ENCODE measurements at regions not wholly inside any gene's neighbourhood (a gene's known extent, or its start where the extent isn't known, plus 50 kb on each side); places are given as distances from the start of the nearest gene placed in this dataset.

GRCh38 chr6:133697666-133698065, 191.2 kb upstream of the TCF21 start:
- no peak for DNase-seq

GRCh38 chr6:133698272-133698671, 190.6 kb upstream of the TCF21 start:
- DNase-seq, result no peak

- DNase-seq, result no peak
Measured at GRCh38 chr6:133699741-133700385, 189.1 kb upstream of the TCF21 start.

- DNase-seq, result no peak
Measured at GRCh38 chr6:133701633-133702331, 187.1 kb upstream of the TCF21 start.

DNA sequence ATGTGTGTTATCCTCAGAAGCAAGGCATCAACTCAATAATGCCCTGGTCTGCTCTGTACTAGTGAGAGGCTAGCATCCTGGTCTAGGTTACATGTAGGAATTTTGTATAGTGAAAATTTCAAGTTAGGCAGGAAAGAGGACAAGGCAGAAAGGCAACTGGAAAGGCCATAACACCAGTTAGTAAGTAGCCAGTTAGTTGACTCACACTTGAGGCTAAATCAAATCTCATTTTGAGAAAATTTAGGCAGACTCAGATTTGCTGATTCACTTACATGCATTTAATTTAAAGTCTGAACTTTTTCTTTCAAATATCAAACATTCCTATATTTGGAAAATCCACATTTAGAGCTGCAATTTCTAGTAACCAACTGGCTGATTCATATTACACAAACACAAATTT, 184.5 kb upstream of the TCF21 start:
- no peak for DNase-seq

GRCh38 chr6:133705066-133705465, 183.8 kb upstream of the TCF21 start:
- DNase-seq, result no peak

DNA sequence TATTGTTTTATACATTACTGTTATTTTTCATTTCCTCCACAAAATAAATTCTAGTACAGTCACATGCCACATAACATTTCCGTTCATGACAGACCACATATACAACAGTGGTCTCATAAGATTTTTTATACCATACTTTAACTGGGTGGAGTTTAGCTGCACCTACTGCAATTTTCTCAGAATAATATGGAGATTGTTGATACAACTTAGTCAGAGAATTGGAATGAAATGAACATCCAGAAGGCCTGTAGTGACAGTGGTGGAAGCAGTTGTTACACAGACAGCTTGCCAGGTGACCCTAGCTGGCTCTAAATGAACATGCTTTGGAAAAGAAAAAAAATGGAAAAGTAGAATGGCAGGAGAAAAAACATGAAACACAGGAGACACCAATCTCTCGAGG, 183.2 kb upstream of the TCF21 start:
- no peak for DNase-seq

- no peak for DNase-seq
Measured at GRCh38 chr6:133707456-133707855, 181.5 kb upstream of the TCF21 start.

DNA sequence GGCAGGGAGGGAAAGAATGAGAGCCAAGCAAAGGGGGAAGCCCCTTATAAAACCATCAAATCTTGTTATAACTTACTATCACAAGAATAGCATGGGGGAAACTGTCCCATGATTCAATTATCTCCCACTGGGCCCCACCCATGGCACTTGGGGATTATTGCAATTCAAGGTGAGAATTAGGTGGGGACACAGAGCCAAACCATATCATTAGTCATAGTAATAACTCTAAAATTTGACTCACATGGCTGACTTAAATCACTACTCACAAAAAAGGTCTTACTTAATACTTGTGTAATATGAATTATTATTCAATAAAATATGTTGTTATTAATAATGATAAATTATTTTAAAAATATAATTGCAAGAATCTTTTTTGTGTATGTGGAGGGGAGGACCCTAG, 178.1 kb upstream of the TCF21 start:
- peak in 1 of 2 donors; percentile 17 for DNase-seq

DNA sequence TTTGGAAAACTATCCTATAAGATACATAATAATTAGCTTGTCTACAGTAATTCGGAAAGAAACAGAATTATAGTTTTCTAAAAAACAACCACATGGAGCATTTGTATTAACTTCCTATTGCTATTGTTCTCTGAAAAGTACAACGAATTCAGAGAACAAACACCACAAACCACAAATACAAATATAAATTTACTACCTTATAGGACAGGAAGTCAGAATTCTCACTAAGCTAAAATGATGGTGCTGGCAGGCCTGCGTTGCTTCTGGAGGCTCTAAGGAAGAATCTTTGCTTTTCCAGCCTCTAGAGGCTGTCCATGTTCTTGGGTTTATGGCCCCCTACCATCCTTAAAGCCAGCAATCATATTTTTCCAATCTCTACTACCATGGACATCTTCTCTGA, 173.6 kb upstream of the TCF21 start:
- DNase-seq, result no peak

DNA sequence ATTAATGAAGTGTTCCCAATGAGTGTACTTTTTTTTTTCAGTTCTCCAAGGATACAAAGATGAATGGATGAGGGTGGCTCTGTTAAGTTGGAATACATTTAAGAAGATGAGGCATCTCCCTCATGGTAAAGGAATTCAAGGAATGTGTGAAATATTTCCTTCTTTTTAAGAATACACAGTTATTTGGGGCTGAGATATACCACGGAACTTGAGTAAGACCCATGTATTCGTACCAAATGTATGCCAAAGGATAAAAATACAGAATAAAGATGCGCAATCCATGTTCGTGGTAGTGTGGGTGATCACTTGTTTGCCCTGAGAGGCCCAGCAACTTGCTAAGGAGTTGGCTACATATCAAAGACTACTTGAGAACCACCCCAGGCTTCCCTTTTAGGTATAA, 164.2 kb upstream of the TCF21 start:
- DNase-seq, result no peak

GRCh38 chr6:133726188-133726587, 162.7 kb upstream of the TCF21 start:
- DNase-seq, result no peak

DNA sequence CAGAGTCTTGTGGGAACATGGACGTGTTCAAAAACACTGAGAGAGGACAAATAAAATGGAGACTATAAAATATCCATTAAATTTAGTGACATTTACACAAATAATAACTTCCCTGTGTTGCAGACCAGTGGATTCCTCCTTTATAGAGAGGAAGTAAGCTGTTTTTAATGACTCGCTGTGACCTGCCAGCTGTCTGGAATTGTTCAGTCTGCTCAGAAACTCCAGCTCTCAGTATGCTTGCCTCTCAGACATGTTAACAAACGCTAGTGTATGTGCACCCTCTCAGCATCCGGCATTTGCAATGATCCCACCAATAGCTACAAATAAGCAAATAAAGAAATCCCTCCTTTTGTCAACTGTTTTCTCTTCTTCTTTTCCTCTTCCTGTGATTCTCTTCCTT, 158.0 kb upstream of the TCF21 start:
- DNase-seq, result no peak

GRCh38 chr6:133740218-133740617, 148.7 kb upstream of the TCF21 start:
- DNase-seq, result no peak

DNA sequence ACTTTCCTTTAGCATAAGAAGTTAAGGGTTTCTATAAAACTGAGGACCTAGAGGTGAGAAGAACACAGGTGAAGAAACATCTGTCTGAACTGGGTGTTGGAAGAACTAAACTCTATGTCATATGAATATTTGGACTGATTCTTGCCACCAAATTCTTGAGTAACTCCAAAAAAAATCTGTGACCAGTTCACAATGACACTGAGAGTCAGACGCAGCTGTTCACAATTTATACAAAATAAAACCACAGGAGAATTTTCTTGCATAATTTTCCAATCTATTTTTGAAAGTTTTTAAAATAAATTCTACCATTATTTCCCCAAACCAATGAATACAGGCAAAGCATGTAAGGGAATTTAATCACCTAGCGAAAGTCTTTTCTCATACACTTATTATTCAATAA, 148.1 kb upstream of the TCF21 start:
- no peak for DNase-seq

DNA sequence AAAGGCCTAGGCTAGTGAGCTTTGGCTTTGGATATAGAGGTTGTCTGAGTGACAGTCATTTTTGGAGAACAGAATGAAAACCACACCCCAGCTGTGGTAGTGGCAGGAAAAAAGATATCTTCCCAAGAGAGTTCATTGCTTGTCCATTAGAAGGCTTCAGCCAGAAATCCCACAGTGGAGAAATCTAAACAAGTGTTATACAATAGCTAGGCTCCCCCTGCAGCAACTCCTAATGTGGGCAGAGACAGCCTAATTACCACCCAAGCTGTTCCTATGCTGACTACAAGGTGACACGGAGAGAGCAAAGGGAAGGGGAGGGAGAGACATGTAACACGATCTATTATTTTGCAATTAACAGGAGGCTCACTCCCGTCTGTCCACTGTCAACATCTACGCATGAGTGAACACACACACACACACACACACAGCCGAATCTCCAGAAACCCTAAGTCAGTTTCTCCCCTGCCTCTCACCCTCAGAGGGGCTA, 147.5 kb upstream of the TCF21 start:
- no peak for DNase-seq

GRCh38 chr6:133743621-133744020, 145.3 kb upstream of the TCF21 start:
- DNase-seq, result no peak

DNA sequence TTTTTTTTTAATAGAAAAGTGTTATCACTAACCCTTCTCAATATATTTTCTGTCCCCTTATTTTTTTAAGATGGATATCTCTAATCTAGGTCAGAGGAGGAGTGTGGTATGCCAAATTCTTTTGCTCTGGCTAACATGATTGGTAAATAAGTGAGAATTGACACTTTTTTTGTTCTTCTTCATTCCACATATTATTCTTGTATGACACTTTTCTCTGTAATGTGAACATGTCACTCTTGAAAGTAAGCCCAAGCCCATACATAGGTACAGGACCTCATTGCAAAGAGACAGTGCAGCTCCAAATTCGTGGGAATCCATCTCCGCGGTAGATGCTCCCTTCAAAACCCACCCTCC, 142.5 kb upstream of the TCF21 start:
- no peak for DNase-seq

DNA sequence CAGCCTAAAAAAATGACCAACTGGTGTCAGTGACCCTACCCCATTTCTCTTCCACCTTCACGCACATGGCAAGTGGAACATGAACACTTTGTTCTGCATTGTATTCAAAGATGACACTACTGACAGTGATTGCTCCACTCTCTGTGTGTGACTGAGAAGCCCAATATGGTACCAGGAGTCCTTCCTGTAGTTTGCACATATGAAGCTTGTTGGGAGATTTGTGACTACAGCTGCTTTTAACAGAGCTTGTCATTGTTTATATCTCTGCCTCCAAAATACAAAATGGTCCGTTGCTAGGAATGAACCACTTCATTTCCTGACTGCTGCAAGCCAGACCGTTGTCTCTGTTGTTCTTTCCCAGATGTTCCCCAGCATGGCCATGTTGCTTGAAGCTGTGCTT, 140.3 kb upstream of the TCF21 start:
- DNase-seq, result no peak

DNA sequence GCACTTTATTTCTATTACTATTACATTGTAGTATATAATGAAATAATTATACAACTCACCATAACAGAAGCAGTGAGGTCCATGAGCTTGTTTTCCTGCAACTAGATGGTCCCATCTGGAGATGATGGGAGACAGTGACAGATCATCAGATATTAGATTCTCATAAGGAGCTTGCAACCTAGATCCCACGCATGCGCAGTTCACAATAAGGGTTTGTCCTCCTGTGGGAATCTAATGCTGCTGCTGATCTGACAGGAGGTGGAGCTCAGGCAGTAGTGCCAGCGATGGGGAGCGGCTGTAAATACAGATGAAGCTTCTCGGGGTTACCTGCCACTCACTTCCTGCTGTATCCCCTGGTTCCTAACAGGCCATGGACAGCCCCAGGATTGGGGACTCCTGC, 139.5 kb upstream of the TCF21 start:
- DNase-seq, result no peak

DNA sequence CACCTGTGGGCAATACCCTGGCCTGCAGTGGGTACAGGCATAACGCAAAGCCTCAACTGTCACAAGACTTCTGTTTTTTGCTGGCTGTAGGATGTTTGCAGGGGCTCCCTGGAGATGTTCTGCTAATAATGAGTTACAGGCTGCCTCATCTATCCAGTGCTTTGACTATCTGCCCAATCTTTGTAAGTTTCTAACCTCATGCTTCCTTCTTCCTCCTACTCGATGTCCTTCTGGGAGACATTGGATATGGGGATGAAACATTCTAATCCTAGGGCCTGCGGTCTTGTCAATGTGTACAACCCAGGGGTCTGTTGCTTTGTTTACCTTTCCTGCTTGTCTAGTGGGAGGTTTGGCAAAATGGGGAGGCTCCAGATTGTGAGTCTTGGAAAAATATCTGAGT, 136.8 kb upstream of the TCF21 start:
- DNase-seq, result no peak

DNA sequence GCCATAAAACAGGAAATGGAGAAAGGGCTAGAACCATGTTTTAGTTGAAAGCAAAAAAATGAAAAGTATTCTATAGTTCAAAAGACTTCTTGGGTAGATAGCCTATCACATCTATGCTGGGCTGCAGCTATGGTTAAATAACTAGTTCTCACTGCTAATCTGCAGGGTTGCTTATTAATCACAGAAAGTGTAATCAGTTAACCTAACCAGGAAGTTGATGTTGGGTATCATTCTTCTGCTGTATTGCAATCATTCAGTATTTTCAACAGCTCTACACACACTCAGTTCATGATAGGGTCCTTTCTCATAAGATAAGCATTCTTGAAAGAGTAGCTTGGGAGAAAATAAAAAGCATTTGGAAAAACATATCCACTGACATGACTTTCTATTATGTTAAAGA, 135.2 kb upstream of the TCF21 start:
- DNase-seq, result no peak

DNA sequence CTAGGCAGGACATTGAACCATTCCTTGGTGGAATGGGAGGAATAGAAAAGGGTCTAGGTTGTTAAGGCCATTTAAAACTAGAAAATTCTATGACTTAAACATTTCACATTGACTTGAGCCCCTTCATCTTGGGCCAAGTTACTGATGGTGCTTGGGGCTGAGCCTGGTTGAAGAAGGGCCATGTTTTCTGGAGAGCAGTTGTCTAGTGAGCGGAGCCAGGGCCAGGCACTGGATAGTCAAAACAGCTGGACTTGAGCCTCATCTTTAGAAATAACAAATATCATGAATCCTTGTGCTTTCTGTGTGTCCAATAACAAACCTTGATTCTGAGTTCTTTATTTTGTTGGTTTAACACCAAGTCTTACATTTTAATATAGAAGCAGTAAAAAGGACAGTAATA, 134.6 kb upstream of the TCF21 start:
- DNase-seq, result no peak

DNA sequence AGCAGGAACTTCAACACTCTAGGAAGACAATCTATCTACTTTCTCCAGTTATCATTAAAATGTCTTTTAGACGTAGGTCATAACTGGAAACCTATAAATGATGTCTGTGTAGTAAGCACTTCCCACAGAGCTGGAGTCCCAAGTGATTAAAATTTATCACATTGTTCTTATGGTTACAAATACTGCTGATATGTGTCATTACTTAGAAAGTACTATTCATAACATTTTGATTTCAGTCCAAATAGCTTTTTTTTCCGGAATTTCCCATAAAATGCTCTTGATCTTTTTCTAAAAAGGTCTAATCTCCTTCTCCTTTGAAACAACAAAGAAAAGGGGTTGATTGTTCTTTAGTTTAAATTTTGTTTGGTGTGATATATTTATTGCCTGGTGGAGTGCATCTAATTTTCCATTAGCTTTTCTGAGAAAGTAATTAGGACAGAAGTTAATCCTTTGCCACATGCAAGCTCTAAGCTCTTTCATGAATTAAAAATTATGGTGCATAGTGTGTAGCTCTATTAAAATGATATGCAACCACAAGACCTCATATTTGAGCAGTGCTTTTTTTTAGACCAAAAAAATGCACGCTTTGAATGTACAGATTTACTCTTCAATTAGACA, 132.7 kb upstream of the TCF21 start:
- no peak for DNase-seq

DNA sequence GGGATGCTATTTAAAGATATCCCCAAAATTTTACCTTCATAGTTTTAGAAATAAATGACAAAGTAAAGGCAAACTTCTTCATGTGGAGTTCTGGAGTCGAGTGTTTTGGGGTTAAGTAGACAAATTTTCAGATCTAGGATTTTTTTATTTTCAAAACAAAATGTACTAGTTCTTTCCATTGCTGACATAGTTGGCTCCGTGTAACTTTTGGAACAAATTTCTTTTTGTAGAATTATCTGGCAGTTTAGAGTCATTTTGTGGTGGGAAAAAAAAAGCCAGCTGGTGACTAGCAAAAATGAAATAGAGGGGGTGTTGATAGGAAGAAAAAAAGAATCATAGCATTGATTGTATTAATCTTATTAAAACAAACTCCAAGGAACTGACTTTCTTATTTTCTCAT, 131.6 kb upstream of the TCF21 start:
- DNase-seq, result no peak
